ENCODE measurements at regions not wholly inside any gene's neighbourhood (a gene's known extent, or its start where the extent isn't known, plus 50 kb on each side); places are given as distances from the start of the nearest gene placed in this dataset.

DNA sequence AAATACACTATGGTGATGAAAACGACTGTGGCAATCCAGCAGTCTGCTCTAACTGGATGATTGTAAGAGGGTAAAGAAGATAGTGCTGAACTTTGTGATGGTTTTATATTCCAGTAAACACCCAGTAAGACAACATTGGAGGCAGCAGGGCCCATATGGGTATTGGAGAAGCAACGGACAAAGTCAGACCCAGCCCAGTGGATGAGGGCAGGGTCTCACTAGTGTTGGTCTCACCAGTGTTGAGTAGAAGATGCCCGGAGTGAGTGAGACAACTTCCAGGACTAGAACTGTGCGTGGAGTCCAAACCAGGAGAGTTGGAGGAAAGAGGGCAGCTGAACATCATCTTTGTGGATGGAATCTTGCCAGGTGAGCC is 71.9 kb upstream of the CELF4 start:
- no peak for DNase-seq (ENCODE audit: low spot score)

GRCh38 chr18:37636831-37637477 is 71.4 kb upstream of the CELF4 start:
- peak; percentile 53 for DNase-seq (ENCODE audit: low spot score)

DNA sequence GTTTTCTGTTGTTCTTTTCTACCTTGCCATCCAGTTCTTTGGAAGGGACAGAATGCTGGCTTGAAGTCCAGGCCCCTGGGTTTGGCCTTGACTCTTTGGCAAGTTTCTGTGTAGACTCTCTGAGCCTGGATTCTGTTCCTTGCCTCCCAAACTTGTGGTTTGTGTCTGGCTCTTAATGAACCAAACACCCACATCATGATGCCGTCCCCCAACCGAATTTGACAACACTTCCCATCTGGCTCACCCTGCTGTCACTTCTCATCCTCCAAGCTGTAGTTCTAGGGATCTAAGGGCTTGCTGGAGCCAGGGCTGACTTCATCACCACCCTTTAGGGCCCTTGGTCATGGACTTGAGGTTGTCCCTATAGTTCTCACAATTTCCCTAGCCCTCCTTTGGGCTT is 68.9 kb upstream of the CELF4 start:
- no peak for DNase-seq (ENCODE audit: low spot score)

DNA sequence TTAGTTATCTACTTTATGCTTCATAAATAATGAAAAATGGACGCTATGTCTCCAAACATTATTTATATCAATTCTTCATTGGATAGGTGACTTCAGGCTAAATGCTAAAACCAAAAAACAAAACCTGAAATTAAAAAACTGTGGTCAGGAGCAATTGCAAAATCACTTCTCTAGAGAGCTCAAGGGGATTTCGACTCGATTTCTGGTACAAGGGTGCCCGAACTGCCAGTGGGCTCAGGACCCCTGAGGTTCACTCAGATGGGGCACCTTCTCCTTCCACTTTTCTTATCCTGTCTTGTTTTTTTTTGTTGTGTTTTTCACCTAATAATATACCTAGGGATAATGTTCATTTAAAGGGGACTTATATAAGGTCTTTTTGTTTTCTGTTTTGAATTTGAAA is 65.8 kb upstream of the CELF4 start:
- DNase-seq (ENCODE audit: low spot score): no peak

DNA sequence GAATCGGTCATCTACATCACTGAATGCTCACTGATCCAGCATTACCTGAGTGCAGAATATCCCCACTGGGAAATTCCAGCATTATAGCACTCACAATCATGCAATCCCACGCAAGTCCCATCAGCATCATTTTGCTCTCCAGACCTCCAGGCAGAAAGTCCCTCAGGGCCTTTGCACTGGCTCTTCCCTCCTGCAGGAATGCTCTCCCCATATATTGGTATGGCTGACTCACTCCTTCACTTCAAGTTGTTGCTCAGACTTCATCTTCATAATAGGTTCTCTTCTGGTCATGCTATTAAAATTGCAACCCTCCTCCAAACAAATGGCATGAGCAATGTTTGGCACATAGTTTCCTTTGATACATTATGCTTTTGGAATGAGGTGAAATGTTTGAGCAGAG is 64.7 kb upstream of the CELF4 start:
- no peak for DNase-seq (ENCODE audit: low spot score)

- DNase-seq (ENCODE audit: low spot score): no peak
These were observed 63.0 kb upstream of the CELF4 start for GRCh38 chr18:37628470-37629220.

- DNase-seq (ENCODE audit: low spot score): peak; percentile 44
These were observed 58.7 kb upstream of the CELF4 start for GRCh38 chr18:37624318-37624717.

GRCh38 chr18:37619964-37620363 is 54.4 kb upstream of the CELF4 start:
- no peak for DNase-seq (ENCODE audit: low spot score)

- no peak for DNase-seq (ENCODE audit: low spot score)
These were observed 52.0 kb upstream of the CELF4 start for GRCh38 chr18:37617623-37618022.
